ENCODE measurements at regions not wholly inside any gene's neighbourhood (a gene's known extent, or its start where the extent isn't known, plus 50 kb on each side); places are given as distances from the start of the nearest gene placed in this dataset.

DNA sequence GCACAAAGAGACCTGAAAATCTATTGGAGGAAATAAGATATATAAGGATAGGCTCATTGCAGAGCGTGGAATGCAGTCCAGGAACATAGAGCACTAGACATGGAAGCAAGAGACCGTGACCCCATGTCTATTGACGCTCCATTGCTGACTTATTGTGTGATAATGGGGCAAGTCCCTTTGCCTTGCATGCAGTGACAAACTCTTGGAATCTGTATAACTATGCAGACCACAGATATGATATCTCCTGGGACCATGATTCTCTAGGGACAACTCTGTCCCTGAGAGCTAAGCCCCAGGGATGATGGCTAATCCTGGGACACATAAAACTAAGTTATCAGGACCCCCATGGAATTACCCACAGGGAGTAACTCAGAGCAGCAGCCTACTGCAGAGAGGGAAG is 73.1 kb upstream of the PRDX6 start:
- Histone ChIP-seq H3K4me1 (peaks cover 0 to 16% (median 10%) of the 10 kb centered on the region in 4 donors), H3K27ac (replicated peaks in 1 of 4) (no peak overlapping the region), H3K9me3 (no peaks in the 10 kb centered on the region), H3K4me3 (no peak overlapping the region), H3K36me3 (no peaks in the 10 kb centered on the region), H3K27me3 (no peaks in the 10 kb centered on the region)
- no peak for TF ChIP-seq EP300 (IDR thresholded peaks at IDR 0.05)
- 100% methylated on average over 3 of the region's 3 CpGs for WGBS
- intact Hi-C loops (cut with DNase I), result no loop called here
- DNase-seq (ENCODE audit: extremely low spot score), result no peak

DNA sequence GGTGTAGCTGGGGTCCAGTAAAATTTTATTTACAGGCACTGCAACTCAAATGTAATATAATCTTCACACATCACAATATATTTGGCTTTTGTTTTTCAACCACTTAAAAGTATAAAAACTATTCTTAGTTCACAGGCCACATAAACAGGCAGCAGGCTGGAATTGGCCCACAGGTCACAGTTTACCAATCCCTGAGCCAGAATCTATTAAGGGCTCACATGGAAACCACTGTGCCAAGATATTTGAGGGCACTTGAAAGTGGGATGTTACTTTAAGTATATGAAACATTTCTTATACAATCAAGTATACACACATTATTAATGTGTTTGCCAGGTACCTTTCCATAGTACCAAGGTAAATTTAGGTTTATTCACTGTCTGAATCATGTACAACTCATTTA is 71.9 kb upstream of the PRDX6 start:
- intact Hi-C loops (cut with DNase I), result no loop called here
- no peak overlapping the region for H3K27ac ChIP-seq (replicated peaks in 1 of 4)
- no peak overlapping the region for H3K4me3 ChIP-seq
- no peak for DNase-seq (ENCODE audit: extremely low spot score)
- TF ChIP-seq EP300 (IDR thresholded peaks at IDR 0.05) (no peak), POLR2AphosphoS5 (IDR thresholded peaks at IDR 0.05) (no peak), POLR2A (IDR thresholded peaks at IDR 0.05; ENCODE audit: low read depth) (no peak)
- TF ChIP-seq, protein P1, sequence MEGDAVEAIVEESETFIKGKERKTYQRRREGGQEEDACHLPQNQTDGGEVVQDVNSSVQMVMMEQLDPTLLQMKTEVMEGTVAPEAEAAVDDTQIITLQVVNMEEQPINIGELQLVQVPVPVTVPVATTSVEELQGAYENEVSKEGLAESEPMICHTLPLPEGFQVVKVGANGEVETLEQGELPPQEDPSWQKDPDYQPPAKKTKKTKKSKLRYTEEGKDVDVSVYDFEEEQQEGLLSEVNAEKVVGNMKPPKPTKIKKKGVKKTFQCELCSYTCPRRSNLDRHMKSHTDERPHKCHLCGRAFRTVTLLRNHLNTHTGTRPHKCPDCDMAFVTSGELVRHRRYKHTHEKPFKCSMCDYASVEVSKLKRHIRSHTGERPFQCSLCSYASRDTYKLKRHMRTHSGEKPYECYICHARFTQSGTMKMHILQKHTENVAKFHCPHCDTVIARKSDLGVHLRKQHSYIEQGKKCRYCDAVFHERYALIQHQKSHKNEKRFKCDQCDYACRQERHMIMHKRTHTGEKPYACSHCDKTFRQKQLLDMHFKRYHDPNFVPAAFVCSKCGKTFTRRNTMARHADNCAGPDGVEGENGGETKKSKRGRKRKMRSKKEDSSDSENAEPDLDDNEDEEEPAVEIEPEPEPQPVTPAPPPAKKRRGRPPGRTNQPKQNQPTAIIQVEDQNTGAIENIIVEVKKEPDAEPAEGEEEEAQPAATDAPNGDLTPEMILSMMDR (IDR thresholded peaks at IDR 0.05), result no peak
- no peaks in the 10 kb centered on the region for H3K9me3 ChIP-seq
- no peaks in the 10 kb centered on the region for H3K27me3 ChIP-seq
- no peaks in the 10 kb centered on the region for H3K36me3 ChIP-seq
- H3K4me1 ChIP-seq, result peaks cover 0 to 16% (median 10%) of the 10 kb centered on the region in 4 donors

DNA sequence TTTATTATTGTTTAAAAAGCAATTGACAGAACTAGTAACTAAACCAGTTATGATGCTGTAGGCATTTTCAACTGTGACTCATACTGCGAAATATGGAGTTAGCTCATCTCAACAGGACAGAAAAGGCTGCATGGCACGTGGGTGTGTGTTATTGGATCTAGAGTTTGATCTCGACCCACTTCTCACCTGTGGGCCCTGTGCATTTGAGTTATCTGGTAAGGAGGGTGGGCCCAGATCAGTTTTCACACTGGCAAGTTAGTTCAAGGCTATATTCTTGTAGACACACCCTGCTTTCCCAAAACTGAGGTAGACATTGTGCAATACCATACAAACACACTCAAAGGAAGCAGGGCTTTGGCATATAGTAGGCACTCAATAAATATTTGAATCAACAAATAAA is 71.3 kb upstream of the PRDX6 start:
- intact Hi-C loops (cut with DNase I), result no loop called here
- peaks cover 0 to 16% (median 10%) of the 10 kb centered on the region in 4 donors for H3K4me1 ChIP-seq
- TF ChIP-seq POLR2AphosphoS5 (IDR thresholded peaks at IDR 0.05) (no peak), POLR2A (IDR thresholded peaks at IDR 0.05; ENCODE audit: low read depth) (no peak), EP300 (IDR thresholded peaks at IDR 0.05) (no peak)
- TF ChIP-seq, protein P1 (IDR thresholded peaks at IDR 0.05), result no peak
- 74% methylated on average over 3 of the region's 3 CpGs for WGBS
- H3K9me3 ChIP-seq, result no peaks in the 10 kb centered on the region
- no peak overlapping the region for H3K27ac ChIP-seq (replicated peaks in 1 of 4)
- no peak for DNase-seq (ENCODE audit: extremely low spot score)
- H3K27me3 ChIP-seq, result no peaks in the 10 kb centered on the region
- no peak overlapping the region for H3K4me3 ChIP-seq
- peaks cover 0 to 5% (median 0%) of the 10 kb centered on the region in 4 donors for H3K36me3 ChIP-seq

GRCh38 chr1:173406783-173407230 is 70.3 kb upstream of the PRDX6 start:
- Histone ChIP-seq H3K4me3 (peak overlapping the region; percentile 19 to 29 (median 26)), H3K27me3 (no peaks in the 10 kb centered on the region), H3K4me1 (peaks cover 0 to 13% (median 9%) of the 10 kb centered on the region in 4 donors), H3K27ac (replicated peaks in 1 of 4) (no peak overlapping the region), H3K36me3 (peaks cover 0 to 6% (median 0%) of the 10 kb centered on the region in 4 donors), H3K9me3 (no peaks in the 10 kb centered on the region)
- intact Hi-C loops (cut with DNase I), result no loop called here
- 77% methylated on average over 8 of the region's 8 CpGs for WGBS
- TF ChIP-seq EP300 (IDR thresholded peaks at IDR 0.05), result no peak
- no peak for TF ChIP-seq POLR2AphosphoS5 (IDR thresholded peaks at IDR 0.05)
- TF ChIP-seq, protein P1 (IDR thresholded peaks at IDR 0.05), result no peak
- TF ChIP-seq POLR2A (IDR thresholded peaks at IDR 0.05; ENCODE audit: low read depth), result no peak
- DNase-seq (ENCODE audit: extremely low spot score), result no peak

DNA sequence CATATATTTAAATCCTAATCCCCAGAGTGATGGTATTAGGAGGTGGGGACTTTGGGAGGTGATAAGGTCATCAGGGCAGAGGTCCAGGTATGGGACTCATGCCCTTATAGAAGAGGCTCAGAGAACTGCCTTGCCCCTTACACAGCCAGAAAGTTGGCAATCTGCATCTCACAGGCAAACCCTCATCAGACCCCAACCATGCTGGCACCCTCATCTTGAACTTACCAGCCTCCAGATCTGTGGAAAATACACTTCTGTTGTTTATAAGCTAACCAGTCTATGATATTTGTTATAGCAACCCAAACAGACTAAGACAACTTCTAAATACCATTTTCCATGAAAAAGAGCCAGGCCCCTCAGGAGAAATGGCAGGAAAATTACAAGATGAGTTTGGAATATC is 69.3 kb upstream of the PRDX6 start:
- no peak overlapping the region for H3K27ac ChIP-seq (replicated peaks in 1 of 4)
- no peak overlapping the region for H3K4me3 ChIP-seq
- H3K4me1 ChIP-seq, result peaks cover 0 to 7% (median 0%) of the 10 kb centered on the region in 4 donors
- H3K36me3 ChIP-seq, result peaks cover 0 to 7% (median 0%) of the 10 kb centered on the region in 4 donors
- DNase-seq (ENCODE audit: extremely low spot score), result no peak
- H3K9me3 ChIP-seq, result no peaks in the 10 kb centered on the region
- no peaks in the 10 kb centered on the region for H3K27me3 ChIP-seq
- TF ChIP-seq, protein P1 (IDR thresholded peaks at IDR 0.05), result no peak
- TF ChIP-seq EP300 (IDR thresholded peaks at IDR 0.05) (no peak), POLR2A (IDR thresholded peaks at IDR 0.05; ENCODE audit: low read depth) (no peak), POLR2AphosphoS5 (IDR thresholded peaks at IDR 0.05) (no peak)
- intact Hi-C loops (cut with DNase I), result no loop called here
